Endothelial cell of umbilical vein (primary cell): ENCODE measurements at regions not wholly inside any gene's neighbourhood (a gene's known extent, or its start where the extent isn't known, plus 50 kb on each side); places are given as distances from the start of the nearest gene placed in this dataset.

Source experiments
- BruUV-seq: library from RNA; stranded (reverse); fragments of 400-500 nt; replicated peaks from 2 replicates; lab custom pipeline; 2021; lab: Mats Ljungman, UMichigan
- CTCF ChIA-PET: fragments of 300-600, 350-600 bp; sonication (Branson Sonifier 250); formaldehyde crosslinking; loops from one replicate; lab custom pipeline; 2021; ENCODE audit warnings: antibody characterized with exemption, inconsistent platforms; lab: Charles Lee
- POLR2A ChIA-PET: fragments of 300-600, 350-600 bp; sonication (Branson Sonifier 250); formaldehyde crosslinking; loops from one replicate; lab custom pipeline; 2021; ENCODE audit warnings: antibody characterized with exemption, inconsistent platforms; lab: Charles Lee
- DNase-seq: peaks from one replicate; pipeline ENCODE4 v3.0.0-alpha.2; 2011; ENCODE audit warnings: low read depth, low spot score
- FAIRE-seq: peaks from 2 replicates; lab custom pipeline; 2011; peaks lifted over from hg19 to GRCh38; lab: Jason Lieb, UNC
- H2AFZ ChIP-seq: 2 replicates; pipeline ENCODE4 v1.6.0; 2012; ENCODE audit warnings: low read depth, low read length, control low read depth, inconsistent platforms
- H3K27ac ChIP-seq: 2 replicates; pipeline ENCODE4 v1.5.1; 2011; ENCODE audit warnings: low read depth, mild to moderate bottlenecking, control low read depth, low read length, moderate library complexity; ENCODE audit not compliant: insufficient read depth
- H3K27me3 ChIP-seq, 2 experiments: 2 replicates each; pipeline versions ENCODE4 v1.6.0 to v1.6.1; 2011; ENCODE audit warnings: low read length in 2 of 2, mixed read lengths in 1 of 2; ENCODE audit not compliant: control insufficient read depth in 2 of 2, insufficient read depth in 2 of 2
- H3K36me3 ChIP-seq, 2 experiments: 2 replicates in 1 of 2; 3 replicates in 1 of 2; pipeline ENCODE4 v1.5.1; 2011; ENCODE audit warnings: low read length in 2 of 2, mild to moderate bottlenecking in 1 of 2, moderate library complexity in 1 of 2; ENCODE audit not compliant: control insufficient read depth in 2 of 2, insufficient read depth in 2 of 2; ENCODE audit errors: extremely low read depth in 1 of 2
- H3K4me1 ChIP-seq: 3 replicates; pipeline ENCODE4 v1.5.1; 2011; ENCODE audit warnings: mild to moderate bottlenecking, low read length; ENCODE audit not compliant: control insufficient read depth, insufficient read depth; ENCODE audit errors: extremely low read depth
- H3K4me2 ChIP-seq: 2 replicates; pipeline ENCODE4 v1.6.1; 2011; ENCODE audit warnings: low read length, control low read depth, mixed read lengths; ENCODE audit not compliant: insufficient read depth
- H3K4me3 ChIP-seq, 3 experiments: fragments of 200-600 bp in 1 of 3; sonication (generic), shearing (Covaris generic) in 1 of 3; replicated peaks in 1 of 3; 2 replicates each; pipeline ENCODE4 v1.5.1; 2011 to 2016; ENCODE audit warnings: control low read depth in 3 of 3, low read length in 3 of 3, mild to moderate bottlenecking in 2 of 3, inconsistent platforms in 1 of 3, low read depth in 1 of 3, moderate library complexity in 1 of 3; ENCODE audit not compliant: insufficient read depth in 1 of 3
- H3K79me2 ChIP-seq: 2 replicates; pipeline ENCODE4 v1.6.0; 2012; ENCODE audit warnings: low read length, inconsistent platforms; ENCODE audit not compliant: control insufficient read depth, insufficient read depth
- H3K9ac ChIP-seq: replicated peaks from 2 replicates; pipeline ENCODE3; 2011; ENCODE audit warnings: low read length, control low read depth; ENCODE audit not compliant: insufficient read depth; ENCODE audit errors: extremely low read depth
- H3K9me1 ChIP-seq: replicated peaks from 3 replicates; pipeline ENCODE4 v1.6.0; 2011; ENCODE audit warnings: mild to moderate bottlenecking, low read length; ENCODE audit not compliant: control insufficient read depth, insufficient read depth; ENCODE audit errors: extremely low read depth
- H3K9me3 ChIP-seq: replicated peaks from 2 replicates; pipeline ENCODE4 v1.5.1; 2012; ENCODE audit warnings: low read length, inconsistent platforms; ENCODE audit not compliant: control insufficient read depth, insufficient read depth
- H4K20me1 ChIP-seq: replicated peaks from 2 replicates; pipeline ENCODE3; 2011; ENCODE audit warnings: mild to moderate bottlenecking, low read length; ENCODE audit not compliant: control insufficient read depth, insufficient read depth; ENCODE audit errors: extremely low read depth
- EZH2 ChIP-seq: IDR thresholded peaks from 2 replicates; pipeline ENCODE4 v1.6.1; 2012; ENCODE audit warnings: borderline replicate concordance, low read depth, mild to moderate bottlenecking, moderate library complexity, low read length, inconsistent platforms; ENCODE audit not compliant: severe bottlenecking
- FOS ChIP-seq: IDR thresholded peaks from 2 replicates; pipeline ENCODE4 v1.6.1; 2011; ENCODE audit warnings: mild to moderate bottlenecking, low read length, moderate library complexity, borderline replicate concordance; ENCODE audit not compliant: insufficient read depth
- GATA2 ChIP-seq: IDR thresholded peaks from 2 replicates; pipeline ENCODE4 v1.7.0; 2011; ENCODE audit warnings: low read depth, mild to moderate bottlenecking, moderate library complexity, mixed read lengths, low read length; ENCODE audit not compliant: insufficient read length, insufficient read depth
- JUN ChIP-seq: IDR thresholded peaks from 2 replicates; pipeline ENCODE4 v1.6.1; 2011; ENCODE audit warnings: borderline replicate concordance, low read depth; ENCODE audit not compliant: insufficient read length, insufficient read depth
- MYC ChIP-seq: IDR thresholded peaks from one replicate; pipeline ENCODE4 v1.6.1; 2011; ENCODE audit warnings: mild to moderate bottlenecking, low read depth, low read length
- POLR2A ChIP-seq: IDR thresholded peaks from 2 replicates; pipeline ENCODE4 v1.6.1; 2012; ENCODE audit warnings: low read depth, mild to moderate bottlenecking, control low read depth, low read length
- POLR2AphosphoS5 ChIP-seq: IDR thresholded peaks from 2 replicates; pipeline ENCODE4 v1.6.1; 2012; ENCODE audit warnings: low read depth, mild to moderate bottlenecking, control low read depth, low read length, moderate library complexity; ENCODE audit not compliant: insufficient read depth
- dilution Hi-C: fragments of 300-500 bp; cut with MboI; formaldehyde crosslinking; loops from one replicate; pipeline ENCODE4 v1.15.0; 2019; ENCODE audit warnings: low sequenced_read_pairs; ENCODE audit not compliant: extremely low pct_ligation_motif_present
- intact Hi-C: fragments of 100-400 bp; cut with micrococcal nuclease; formaldehyde crosslinking; loops from one replicate; pipeline ENCODE4 v1.10.0; 2022
- TF ChIP-seq, protein P1 (sequence below), 2 donors: IDR thresholded peaks; 1 replicate in 1 of 2; 2 replicates in 1 of 2; pipeline ENCODE4 v1.5.1; 2011; ENCODE audit warnings: low read length in 2 of 2, mild to moderate bottlenecking in 2 of 2, moderate library complexity in 2 of 2, control low read depth in 1 of 2, inconsistent platforms in 1 of 2, low read depth in 1 of 2; ENCODE audit not compliant: insufficient read depth in 1 of 2; ENCODE audit errors: extremely low read depth in 1 of 2
- TF ChIP-seq, protein P2 (sequence below): IDR thresholded peaks from 2 replicates; pipeline ENCODE4 v1.6.1; 2011; ENCODE audit not compliant: insufficient read depth, insufficient read length

DNA sequence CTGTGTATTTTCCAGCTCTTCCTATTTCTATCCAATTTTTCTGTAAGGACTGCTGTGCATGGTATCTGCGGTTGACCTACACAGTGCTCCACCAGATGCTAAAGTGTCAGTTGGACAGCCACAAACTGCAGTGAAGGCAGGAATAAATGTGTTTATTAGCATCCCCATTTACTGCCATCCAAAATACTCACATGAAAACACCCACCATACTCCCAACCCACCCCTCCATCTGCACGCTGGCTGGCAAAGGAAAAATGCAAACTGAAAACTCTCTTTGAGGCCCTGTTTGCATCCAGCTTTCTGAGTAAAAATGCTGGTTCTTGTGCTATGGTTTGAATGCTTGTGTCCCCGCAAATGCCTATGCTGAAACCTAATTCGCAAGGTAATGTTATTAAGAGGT lies 515.5 kb downstream of the ZNF385D start:
- H3K36me3 ChIP-seq: no peaks in the 10 kb centered on the region
- ChIA-PET POLR2A (no interaction called here), CTCF (no interaction called here)
- dilution Hi-C loops: no loop called here
- H3K9me1 ChIP-seq: no peaks in the 10 kb centered on the region
- DNase-seq: no peak
- H3K4me2 ChIP-seq: no peak overlapping the region
- no peaks in the 10 kb centered on the region for H3K4me1 ChIP-seq
- no peaks in the 10 kb centered on the region for H4K20me1 ChIP-seq
- H3K9ac ChIP-seq: no peak overlapping the region
- no peak overlapping the region for H2AFZ ChIP-seq
- no peaks in the 10 kb centered on the region for H3K79me2 ChIP-seq
- TF ChIP-seq GATA2: no peak
- no peak for TF ChIP-seq JUN
- TF ChIP-seq EZH2: no peak
- no peak for TF ChIP-seq POLR2A
- no peak for TF ChIP-seq FOS
- TF ChIP-seq MYC: no peak
- no peak for TF ChIP-seq POLR2AphosphoS5
- TF ChIP-seq, protein P1, sequence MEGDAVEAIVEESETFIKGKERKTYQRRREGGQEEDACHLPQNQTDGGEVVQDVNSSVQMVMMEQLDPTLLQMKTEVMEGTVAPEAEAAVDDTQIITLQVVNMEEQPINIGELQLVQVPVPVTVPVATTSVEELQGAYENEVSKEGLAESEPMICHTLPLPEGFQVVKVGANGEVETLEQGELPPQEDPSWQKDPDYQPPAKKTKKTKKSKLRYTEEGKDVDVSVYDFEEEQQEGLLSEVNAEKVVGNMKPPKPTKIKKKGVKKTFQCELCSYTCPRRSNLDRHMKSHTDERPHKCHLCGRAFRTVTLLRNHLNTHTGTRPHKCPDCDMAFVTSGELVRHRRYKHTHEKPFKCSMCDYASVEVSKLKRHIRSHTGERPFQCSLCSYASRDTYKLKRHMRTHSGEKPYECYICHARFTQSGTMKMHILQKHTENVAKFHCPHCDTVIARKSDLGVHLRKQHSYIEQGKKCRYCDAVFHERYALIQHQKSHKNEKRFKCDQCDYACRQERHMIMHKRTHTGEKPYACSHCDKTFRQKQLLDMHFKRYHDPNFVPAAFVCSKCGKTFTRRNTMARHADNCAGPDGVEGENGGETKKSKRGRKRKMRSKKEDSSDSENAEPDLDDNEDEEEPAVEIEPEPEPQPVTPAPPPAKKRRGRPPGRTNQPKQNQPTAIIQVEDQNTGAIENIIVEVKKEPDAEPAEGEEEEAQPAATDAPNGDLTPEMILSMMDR (IDR thresholded peaks at IDR 0.05; ENCODE audit: extremely low read depth in 1 of 2, insufficient read depth in 1 of 2, low read depth in 1 of 2, low read length in 2 of 2): no peak
- TF ChIP-seq, protein P2, sequence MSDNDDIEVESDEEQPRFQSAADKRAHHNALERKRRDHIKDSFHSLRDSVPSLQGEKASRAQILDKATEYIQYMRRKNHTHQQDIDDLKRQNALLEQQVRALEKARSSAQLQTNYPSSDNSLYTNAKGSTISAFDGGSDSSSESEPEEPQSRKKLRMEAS: no peak
- no peak overlapping the region for H3K27ac ChIP-seq
- no peak for FAIRE-seq
- H3K9me3 ChIP-seq: no peaks in the 10 kb centered on the region
- intact Hi-C loops: no loop called here
- H3K4me3 ChIP-seq: no peak overlapping the region
- no TSS peak for BruUV-seq
- H3K27me3 ChIP-seq: no peaks in the 10 kb centered on the region
